HepG2 (cell line): ENCODE measurements at regions not wholly inside any gene's neighbourhood (a gene's known extent, or its start where the extent isn't known, plus 50 kb on each side); places are given as distances from the start of the nearest gene placed in this dataset.

Experiments used
- ATAC-seq: fragments of 200-7000 bp; cut with Tn5 transposase; 3 replicates; pipeline ENCODE4 v1.9.1; 2020; ENCODE audit warnings: mild to moderate bottlenecking, moderate library complexity
- BruUV-seq: library from RNA; stranded (reverse); fragments of 400-500 nt; replicated peaks from 2 replicates; lab custom pipeline; 2021; lab: Mats Ljungman, UMichigan
- CTCF ChIA-PET: fragments of 300-600 bp; formaldehyde crosslinking; extraction: SDS; loops from one replicate; lab custom pipeline; 2021; ENCODE audit warnings: low total read pairs, inconsistent platforms, low intra/inter-chr PET ratio; lab: Yijun Ruan, JAX
- POLR2A ChIA-PET: fragments of 350-600 bp; sonication (Branson Sonifier 250); formaldehyde crosslinking; loops from one replicate; lab custom pipeline; 2020; ENCODE audit warnings: antibody characterized with exemption, inconsistent platforms; lab: Yijun Ruan, JAX
- DNase-seq: peaks from one replicate; pipeline ENCODE4 v3.0.0-alpha.2; 2015; ENCODE audit warnings: low spot score
- FAIRE-seq: peaks from 3 replicates; lab custom pipeline; 2011; peaks lifted over from hg19 to GRCh38; lab: Jason Lieb, UNC
- H2AFZ ChIP-seq: one replicate; pipeline ENCODE4 v1.6.1; 2011; ENCODE audit warnings: low read length, inconsistent platforms
- H3K27ac ChIP-seq: fragments of 300-600 bp; 3 replicates; pipeline ENCODE4 v1.8.0; 2011; ENCODE audit warnings: mixed run types, mild to moderate bottlenecking, mixed read lengths, low read length, inconsistent platforms; ENCODE audit not compliant: insufficient read depth; ENCODE audit errors: extremely low read length
- H3K27me3 ChIP-seq, 2 experiments: fragments of 200-600 bp in 1 of 2; 2 replicates in 1 of 2; 3 replicates in 1 of 2; pipeline versions ENCODE4 v1.6.0 to v1.8.0; 2011; ENCODE audit warnings: low read length in 2 of 2, mild to moderate bottlenecking in 2 of 2, moderate library complexity in 2 of 2, inconsistent platforms in 1 of 2; ENCODE audit not compliant: insufficient read depth in 2 of 2, control insufficient read depth in 1 of 2
- H3K36me3 ChIP-seq, 2 experiments: fragments of 200-600 bp in 1 of 2; replicated peaks in 1 of 2; 2 replicates in 1 of 2; 3 replicates in 1 of 2; pipeline versions ENCODE4 v1.5.1 to v1.8.0; 2011; ENCODE audit warnings: low read length in 2 of 2, inconsistent platforms in 1 of 2; ENCODE audit not compliant: insufficient read depth in 2 of 2, control insufficient read depth in 1 of 2
- H3K4me1 ChIP-seq: 2 replicates; pipeline ENCODE4 v1.5.1; 2012; ENCODE audit warnings: low read length, inconsistent platforms; ENCODE audit not compliant: insufficient read depth
- H3K4me2 ChIP-seq: 2 replicates; pipeline ENCODE4 v1.6.0; 2011; ENCODE audit warnings: low read depth, low read length, inconsistent platforms
- H3K4me3 ChIP-seq, 3 experiments: fragments of 200-600 bp in 1 of 3; sonication (generic), shearing (Covaris generic) in 1 of 3; replicated peaks in 1 of 3; 2 replicates each; pipeline ENCODE4 v1.5.1; 2011 to 2016; ENCODE audit warnings: low read length in 3 of 3, inconsistent platforms in 2 of 3, low read depth in 2 of 3, mild to moderate bottlenecking in 2 of 3, control low read depth in 1 of 3, mixed read lengths in 1 of 3; ENCODE audit not compliant: insufficient read depth in 1 of 3
- H3K79me2 ChIP-seq: one replicate; pipeline ENCODE4 v1.6.1; 2011; ENCODE audit warnings: low read length, inconsistent platforms; ENCODE audit not compliant: insufficient read depth
- H3K9ac ChIP-seq: 2 replicates; pipeline ENCODE4 v1.6.0; 2011; ENCODE audit warnings: mild to moderate bottlenecking, low read depth, low read length, inconsistent platforms; ENCODE audit not compliant: insufficient read depth
- H3K9me3 ChIP-seq: 2 replicates; pipeline ENCODE4 v1.5.1; 2012; ENCODE audit warnings: mild to moderate bottlenecking, low read length
- H4K20me1 ChIP-seq: 2 replicates; pipeline ENCODE4 v1.6.0; 2011; ENCODE audit warnings: inconsistent platforms, mild to moderate bottlenecking, low read length, moderate library complexity; ENCODE audit not compliant: insufficient read depth
- AGO2 ChIP-seq: fragments of 200-400 bp; formaldehyde crosslinking; optimal IDR thresholded peaks from 2 replicates; pipeline ENCODE3; 2017; ENCODE audit warnings: mild to moderate bottlenecking, low read depth, low read length, moderate library complexity
- ARID5B ChIP-seq: IDR thresholded peaks from 2 replicates; pipeline ENCODE4 v1.4.0; 2020; ENCODE audit warnings: mild to moderate bottlenecking, missing genetic modification reagents
- ATF1 ChIP-seq: IDR thresholded peaks from 2 replicates; pipeline ENCODE4 v1.6.1; 2016; ENCODE audit warnings: mild to moderate bottlenecking, control low read depth
- ATF3 ChIP-seq: sonication (generic); formaldehyde crosslinking; IDR thresholded peaks from 2 replicates; pipeline ENCODE4 v1.4.0; 2020; ENCODE audit warnings: missing genetic modification reagents
- DNMT3B ChIP-seq: conservative IDR thresholded peaks from 2 replicates; pipeline ENCODE4 v1.6.1; 2016; ENCODE audit warnings: missing biosample characterization, control low read depth
- ETV5 ChIP-seq: IDR thresholded peaks from 2 replicates; pipeline ENCODE4 v1.6.1; 2018; ENCODE audit warnings: missing biosample characterization, missing genetic modification reagents, inconsistent platforms, borderline replicate concordance
- EZH2 ChIP-seq: conservative IDR thresholded peaks from 2 replicates; pipeline ENCODE4 v1.6.1; 2012; ENCODE audit warnings: mild to moderate bottlenecking, low read depth, low read length, moderate library complexity
- FOXA1 ChIP-seq, 2 experiments: fragments of 450-650 bp in 1 of 2; sonication (generic) in 1 of 2; formaldehyde crosslinking in 1 of 2; IDR thresholded peaks; 2 replicates each; pipeline versions ENCODE4 v1.4.0 to v1.6.1; 2016 to 2020; ENCODE audit warnings: missing genetic modification reagents in 1 of 2
- KMT2A ChIP-seq: sonication (generic); formaldehyde crosslinking; IDR thresholded peaks from 2 replicates; pipeline ENCODE4 v1.4.0; 2020; ENCODE audit warnings: missing genetic modification reagents
- MAFG ChIP-seq: sonication (generic); formaldehyde crosslinking; IDR thresholded peaks from 2 replicates; pipeline ENCODE4 v1.5.1; 2020; ENCODE audit warnings: mild to moderate bottlenecking, missing genetic modification reagents
- ZNF678 ChIP-seq: sonication (generic); formaldehyde crosslinking; IDR thresholded peaks from 2 replicates; pipeline ENCODE4 v1.4.0; 2020; ENCODE audit warnings: mild to moderate bottlenecking, missing genetic modification reagents
- WGBS: methylation state at CpG from one replicate; pipeline ENCODE4 v1.1.6; 2017; ENCODE audit warnings: low lambda C conversion rate; 5-methylcytosine and 5-hydroxymethylcytosine counted together
- in situ Hi-C: cut with HindIII; loops from 2 replicates; pipeline ENCODE4 v1.10.0; 2017; ENCODE audit warnings: low pct_unique_long_range_greater_than_20kb; ENCODE audit not compliant: extremely low pct_ligation_motif_present
- intact Hi-C: fragments of 100-400 bp; cut with micrococcal nuclease; formaldehyde crosslinking; loops from one replicate; pipeline ENCODE4 v1.10.0; 2022; ENCODE audit not compliant: unreplicated experiment
- TF ChIP-seq, protein P1 (sequence below): sonication (generic); formaldehyde crosslinking; IDR thresholded peaks from 2 replicates; pipeline ENCODE4 v1.4.0; 2020; ENCODE audit warnings: mild to moderate bottlenecking, missing genetic modification reagents, borderline replicate concordance
- TF ChIP-seq, protein P2 (sequence below): IDR thresholded peaks from 2 replicates; pipeline ENCODE4 v1.6.1; 2016; ENCODE audit warnings: low read depth, borderline replicate concordance
- TF ChIP-seq, protein P3 (sequence below): sonication (generic); formaldehyde crosslinking; IDR thresholded peaks from 2 replicates; pipeline ENCODE4 v1.9.0; 2021; ENCODE audit warnings: missing genetic modification reagents, mild to moderate bottlenecking, borderline replicate concordance

- H3K36me3 ChIP-seq = no peaks in the 10 kb centered on the region
- H3K4me2 ChIP-seq = no peak overlapping the region
- DNase-seq (no peak), ATAC-seq (no peak), FAIRE-seq (no peak)
- peaks cover 0 to 23% of the 10 kb centered on the region in 2 experiments; a peak in 3 of 5 replicates for H3K27me3 ChIP-seq
- no peak overlapping the region for H3K4me3 ChIP-seq
- no peaks in the 10 kb centered on the region for H4K20me1 ChIP-seq
- no peak overlapping the region for H3K27ac ChIP-seq
- no peaks in the 10 kb centered on the region for H3K79me2 ChIP-seq
- H3K9ac ChIP-seq = no peak overlapping the region
- WGBS = 22% methylated on average over 18 of the region's 18 CpGs
- in situ Hi-C loops (no loop called here), intact Hi-C loops (no loop called here)
- H3K4me1 ChIP-seq = no peaks in the 10 kb centered on the region
- ChIA-PET POLR2A (no interaction called here), CTCF (interaction anchor here (1.5 kb wide), 1 partner anchor 153 kb away, joined by 7 read pairs; no protein-coding TSS in a partner anchor)
- BruUV-seq = no TSS peak
- H2AFZ ChIP-seq = no peak overlapping the region
- no peaks in the 10 kb centered on the region for H3K9me3 ChIP-seq
- no peak for TF ChIP-seq FOXA1 (IDR thresholded peaks at IDR 0.05)
- no peak for TF ChIP-seq FOXA1 (CRISPR knock-in tag; IDR thresholded peaks at IDR 0.05)
- TF ChIP-seq MAFG (CRISPR knock-in tag) = no peak
- no peak for TF ChIP-seq ETV5 (CRISPR knock-in tag)
- no peak for TF ChIP-seq ZNF678 (CRISPR knock-in tag)
- TF ChIP-seq, protein P1, sequence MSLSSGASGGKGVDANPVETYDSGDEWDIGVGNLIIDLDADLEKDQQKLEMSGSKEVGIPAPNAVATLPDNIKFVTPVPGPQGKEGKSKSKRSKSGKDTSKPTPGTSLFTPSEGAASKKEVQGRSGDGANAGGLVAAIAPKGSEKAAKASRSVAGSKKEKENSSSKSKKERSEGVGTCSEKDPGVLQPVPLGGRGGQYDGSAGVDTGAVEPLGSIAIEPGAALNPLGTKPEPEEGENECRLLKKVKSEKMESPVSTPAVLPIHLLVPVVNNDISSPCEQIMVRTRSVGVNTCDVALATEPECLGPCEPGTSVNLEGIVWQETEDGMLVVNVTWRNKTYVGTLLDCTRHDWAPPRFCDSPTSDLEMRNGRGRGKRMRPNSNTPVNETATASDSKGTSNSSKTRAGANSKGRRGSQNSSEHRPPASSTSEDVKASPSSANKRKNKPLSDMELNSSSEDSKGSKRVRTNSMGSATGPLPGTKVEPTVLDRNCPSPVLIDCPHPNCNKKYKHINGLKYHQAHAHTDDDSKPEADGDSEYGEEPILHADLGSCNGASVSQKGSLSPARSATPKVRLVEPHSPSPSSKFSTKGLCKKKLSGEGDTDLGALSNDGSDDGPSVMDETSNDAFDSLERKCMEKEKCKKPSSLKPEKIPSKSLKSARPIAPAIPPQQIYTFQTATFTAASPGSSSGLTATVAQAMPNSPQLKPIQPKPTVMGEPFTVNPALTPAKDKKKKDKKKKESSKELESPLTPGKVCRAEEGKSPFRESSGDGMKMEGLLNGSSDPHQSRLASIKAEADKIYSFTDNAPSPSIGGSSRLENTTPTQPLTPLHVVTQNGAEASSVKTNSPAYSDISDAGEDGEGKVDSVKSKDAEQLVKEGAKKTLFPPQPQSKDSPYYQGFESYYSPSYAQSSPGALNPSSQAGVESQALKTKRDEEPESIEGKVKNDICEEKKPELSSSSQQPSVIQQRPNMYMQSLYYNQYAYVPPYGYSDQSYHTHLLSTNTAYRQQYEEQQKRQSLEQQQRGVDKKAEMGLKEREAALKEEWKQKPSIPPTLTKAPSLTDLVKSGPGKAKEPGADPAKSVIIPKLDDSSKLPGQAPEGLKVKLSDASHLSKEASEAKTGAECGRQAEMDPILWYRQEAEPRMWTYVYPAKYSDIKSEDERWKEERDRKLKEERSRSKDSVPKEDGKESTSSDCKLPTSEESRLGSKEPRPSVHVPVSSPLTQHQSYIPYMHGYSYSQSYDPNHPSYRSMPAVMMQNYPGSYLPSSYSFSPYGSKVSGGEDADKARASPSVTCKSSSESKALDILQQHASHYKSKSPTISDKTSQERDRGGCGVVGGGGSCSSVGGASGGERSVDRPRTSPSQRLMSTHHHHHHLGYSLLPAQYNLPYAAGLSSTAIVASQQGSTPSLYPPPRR = no peak
- no peak for TF ChIP-seq ATF3
- no peak for TF ChIP-seq EZH2
- TF ChIP-seq AGO2 = no peak
- TF ChIP-seq KMT2A = no peak
- TF ChIP-seq DNMT3B (CRISPR knock-in tag) = no peak
- no peak for TF ChIP-seq ATF1
- no peak for TF ChIP-seq ARID5B
- TF ChIP-seq, protein P2, sequence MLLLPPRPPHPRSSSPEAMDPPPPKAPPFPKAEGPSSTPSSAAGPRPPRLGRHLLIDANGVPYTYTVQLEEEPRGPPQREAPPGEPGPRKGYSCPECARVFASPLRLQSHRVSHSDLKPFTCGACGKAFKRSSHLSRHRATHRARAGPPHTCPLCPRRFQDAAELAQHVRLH = no peak
- TF ChIP-seq, protein P3, sequence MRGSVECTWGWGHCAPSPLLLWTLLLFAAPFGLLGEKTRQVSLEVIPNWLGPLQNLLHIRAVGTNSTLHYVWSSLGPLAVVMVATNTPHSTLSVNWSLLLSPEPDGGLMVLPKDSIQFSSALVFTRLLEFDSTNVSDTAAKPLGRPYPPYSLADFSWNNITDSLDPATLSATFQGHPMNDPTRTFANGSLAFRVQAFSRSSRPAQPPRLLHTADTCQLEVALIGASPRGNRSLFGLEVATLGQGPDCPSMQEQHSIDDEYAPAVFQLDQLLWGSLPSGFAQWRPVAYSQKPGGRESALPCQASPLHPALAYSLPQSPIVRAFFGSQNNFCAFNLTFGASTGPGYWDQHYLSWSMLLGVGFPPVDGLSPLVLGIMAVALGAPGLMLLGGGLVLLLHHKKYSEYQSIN (CRISPR knock-in tag) = no peak
These were observed 59.8 kb upstream of the KCNA1 start for GRCh38 chr12:4849795-4850345.
